WTC11 (cell line): ENCODE measurements at regions not wholly inside any gene's neighbourhood (a gene's known extent, or its start where the extent isn't known, plus 50 kb on each side); places are given as distances from the start of the nearest gene placed in this dataset.

Experiments used
- CREB1 ChIP-seq: sonication (generic); formaldehyde crosslinking; IDR thresholded peaks from 2 replicates; pipeline ENCODE4 v1.8.0; 2023; ENCODE audit warnings: mild to moderate bottlenecking, missing genetic modification reagents
- CREM ChIP-seq: sonication (generic); formaldehyde crosslinking; IDR thresholded peaks from 2 replicates; pipeline ENCODE4 v1.8.1; 2022; ENCODE audit warnings: mild to moderate bottlenecking, missing genetic modification reagents, moderate library complexity
- TF ChIP-seq, protein P1 (sequence below): fragments of 200-600 bp; IDR thresholded peaks from 2 replicates; pipeline ENCODE4 v1.8.0; 2022; ENCODE audit warnings: antibody characterized with exemption

DNA sequence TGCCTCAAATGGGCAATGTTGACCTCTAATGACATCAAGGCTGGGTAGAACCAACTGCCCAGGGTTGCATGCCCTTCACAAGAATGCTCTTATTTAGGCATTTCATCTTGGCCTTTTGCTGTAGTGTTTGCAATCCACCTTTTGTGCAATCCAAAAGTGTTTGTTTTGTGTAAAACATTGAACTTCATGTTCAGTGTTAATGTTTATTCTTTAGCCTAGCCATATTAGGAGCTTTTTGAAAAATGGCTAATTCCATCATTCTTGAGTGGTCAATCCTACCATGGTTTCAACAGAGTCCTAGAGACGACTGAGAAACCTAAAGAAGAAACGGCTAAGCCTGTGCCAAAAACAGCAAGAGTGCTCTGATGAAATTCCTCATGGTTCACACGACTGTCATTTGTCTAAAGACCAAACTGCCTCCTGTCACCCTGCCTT is 279.6 kb upstream of the PRDM1 start:
- TF ChIP-seq, protein P1, sequence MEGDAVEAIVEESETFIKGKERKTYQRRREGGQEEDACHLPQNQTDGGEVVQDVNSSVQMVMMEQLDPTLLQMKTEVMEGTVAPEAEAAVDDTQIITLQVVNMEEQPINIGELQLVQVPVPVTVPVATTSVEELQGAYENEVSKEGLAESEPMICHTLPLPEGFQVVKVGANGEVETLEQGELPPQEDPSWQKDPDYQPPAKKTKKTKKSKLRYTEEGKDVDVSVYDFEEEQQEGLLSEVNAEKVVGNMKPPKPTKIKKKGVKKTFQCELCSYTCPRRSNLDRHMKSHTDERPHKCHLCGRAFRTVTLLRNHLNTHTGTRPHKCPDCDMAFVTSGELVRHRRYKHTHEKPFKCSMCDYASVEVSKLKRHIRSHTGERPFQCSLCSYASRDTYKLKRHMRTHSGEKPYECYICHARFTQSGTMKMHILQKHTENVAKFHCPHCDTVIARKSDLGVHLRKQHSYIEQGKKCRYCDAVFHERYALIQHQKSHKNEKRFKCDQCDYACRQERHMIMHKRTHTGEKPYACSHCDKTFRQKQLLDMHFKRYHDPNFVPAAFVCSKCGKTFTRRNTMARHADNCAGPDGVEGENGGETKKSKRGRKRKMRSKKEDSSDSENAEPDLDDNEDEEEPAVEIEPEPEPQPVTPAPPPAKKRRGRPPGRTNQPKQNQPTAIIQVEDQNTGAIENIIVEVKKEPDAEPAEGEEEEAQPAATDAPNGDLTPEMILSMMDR, result no peak
- TF ChIP-seq CREB1 (CRISPR knock-in tag), result no peak
- TF ChIP-seq CREM, result no peak
